Liver (tissue), 8 donors: ENCODE measurements at regions not wholly inside any gene's neighbourhood (a gene's known extent, or its start where the extent isn't known, plus 50 kb on each side); places are given as distances from the start of the nearest gene placed in this dataset.

Experiments
- DNase-seq: peaks from one replicate; pipeline ENCODE4 v3.0.0-alpha.2; 2017; ENCODE audit warnings: low spot score
- H3K27ac ChIP-seq, 2 donors: one replicate each; pipeline ENCODE4 v1.7.0; 2013; ENCODE audit warnings: inconsistent platforms in 2 of 2, low read length in 2 of 2, control low read depth in 1 of 2, low read depth in 1 of 2, mild to moderate bottlenecking in 1 of 2
- H3K27me3 ChIP-seq, 4 donors: one replicate each; pipeline versions ENCODE4 v1.6.1 to v1.7.0; 2013; ENCODE audit warnings: low read length in 3 of 4, inconsistent platforms in 1 of 4, mild to moderate bottlenecking in 1 of 4, moderate library complexity in 1 of 4; ENCODE audit not compliant: control insufficient read depth in 4 of 4, insufficient read depth in 4 of 4
- H3K36me3 ChIP-seq, 4 donors: one replicate each; pipeline versions ENCODE4 v1.6.1 to v1.7.0; 2013; ENCODE audit warnings: low read length in 3 of 4, mild to moderate bottlenecking in 3 of 4, low read depth in 1 of 4, moderate library complexity in 1 of 4; ENCODE audit not compliant: control insufficient read depth in 4 of 4, insufficient read depth in 3 of 4
- H3K4me1 ChIP-seq, 4 donors: one replicate each; pipeline versions ENCODE4 v1.6.1 to v1.7.0; 2013; ENCODE audit warnings: low read length in 3 of 4, mild to moderate bottlenecking in 3 of 4, moderate library complexity in 1 of 4; ENCODE audit not compliant: control insufficient read depth in 4 of 4, insufficient read depth in 4 of 4
- H3K4me3 ChIP-seq, 3 donors: one replicate each; pipeline versions ENCODE4 v1.6.1 to v1.7.0; 2013; ENCODE audit warnings: low read length in 3 of 3, control low read depth in 1 of 3, low read depth in 1 of 3, mild to moderate bottlenecking in 1 of 3
- H3K9ac ChIP-seq, 2 donors: one replicate each; pipeline ENCODE4 v1.7.0; 2013; ENCODE audit warnings: low read length in 2 of 2, mild to moderate bottlenecking in 2 of 2, moderate library complexity in 2 of 2, control low read depth in 1 of 2, low read depth in 1 of 2
- H3K9me3 ChIP-seq, 4 donors: one replicate each; pipeline versions ENCODE4 v1.6.1 to v1.7.0; 2013; ENCODE audit warnings: low read length in 3 of 4; ENCODE audit not compliant: control insufficient read depth in 4 of 4
- ATF3 ChIP-seq: IDR thresholded peaks from 2 replicates; pipeline ENCODE4 v1.6.1; 2016; ENCODE audit warnings: antibody characterized with exemption
- CTCF ChIP-seq: fragments of 150-350 bp; IDR thresholded peaks from 2 replicates; pipeline ENCODE4 v1.5.1; 2017; ENCODE audit warnings: improper control_type of control experiment, low read depth, low read length; ENCODE audit not compliant: missing input control
- EGR1 ChIP-seq, 2 donors: IDR thresholded peaks; 2 replicates each; pipeline ENCODE4 v1.6.1; 2016 to 2018; ENCODE audit warnings: antibody characterized with exemption in 2 of 2, low read depth in 2 of 2
- FOXA1 ChIP-seq: IDR thresholded peaks from 2 replicates; pipeline ENCODE4 v1.6.1; 2016; ENCODE audit warnings: antibody characterized with exemption
- FOXA2 ChIP-seq: IDR thresholded peaks from 2 replicates; pipeline ENCODE4 v1.6.1; 2016; ENCODE audit warnings: antibody characterized with exemption
- GABPA ChIP-seq, 2 donors: IDR thresholded peaks in 1 of 2; conservative IDR thresholded peaks in 1 of 2; 2 replicates each; pipeline ENCODE4 v1.6.1; 2016; ENCODE audit warnings: antibody characterized with exemption in 2 of 2, mild to moderate bottlenecking in 1 of 2, moderate library complexity in 1 of 2
- HNF4A ChIP-seq, 2 donors: conservative IDR thresholded peaks; 2 replicates each; pipeline ENCODE4 v1.6.1; 2016; ENCODE audit warnings: antibody characterized with exemption in 2 of 2, mild to moderate bottlenecking in 2 of 2
- HNF4G ChIP-seq: IDR thresholded peaks from 2 replicates; pipeline ENCODE4 v1.6.1; 2016; ENCODE audit warnings: antibody characterized with exemption
- JUND ChIP-seq, 2 donors: IDR thresholded peaks; 2 replicates each; pipeline ENCODE4 v1.6.1; 2016; ENCODE audit warnings: antibody characterized with exemption in 2 of 2
- MAX ChIP-seq: IDR thresholded peaks from 2 replicates; pipeline ENCODE4 v1.6.1; 2016; ENCODE audit warnings: antibody characterized with exemption
- NR2F2 ChIP-seq: IDR thresholded peaks from 2 replicates; pipeline ENCODE4 v1.6.1; 2016; ENCODE audit warnings: antibody characterized with exemption
- TAF1 ChIP-seq: conservative IDR thresholded peaks from 2 replicates; pipeline ENCODE4 v1.6.1; 2016; ENCODE audit warnings: antibody characterized with exemption, mild to moderate bottlenecking
- YY1 ChIP-seq: IDR thresholded peaks from 2 replicates; pipeline ENCODE4 v1.6.1; 2016; ENCODE audit warnings: antibody characterized with exemption, mild to moderate bottlenecking
- ZBTB33 ChIP-seq: IDR thresholded peaks from 2 replicates; pipeline ENCODE4 v1.6.1; 2016; ENCODE audit warnings: antibody characterized with exemption
- WGBS: extraction: QIAGEN DNeasy Blood & Tissue Kit; methylation state at CpG from one replicate; pipeline ENCODE4 v1.1.7; 2013; 5-methylcytosine and 5-hydroxymethylcytosine counted together
- donor health status: healthy.
- donor health status: healthy.
- donor health status: healthy.
- donor health status: healthy.
- donor health status: healthy.

- no peak for TF ChIP-seq CTCF
- no peak for TF ChIP-seq FOXA2
- no peak for TF ChIP-seq JUND (IDR thresholded peaks at IDR 0.05)
- no peak for TF ChIP-seq TAF1
- TF ChIP-seq NR2F2, result no peak
- no peak for TF ChIP-seq HNF4A (conservative IDR thresholded peaks at IDR 0.05)
Measured at GRCh38 chrX:102029026-102029425, 96.5 kb upstream of the TCEAL2 start (continued).

GRCh38 chrX:102018208-102018607, 86.4 kb upstream of the ZMAT1 start:
- Histone ChIP-seq H3K4me1 (no peaks in the 10 kb centered on the region), H3K9ac (no peak overlapping the region), H3K27ac (no peak overlapping the region), H3K9me3 (peaks cover 0 to 17% (median 7%) of the 10 kb centered on the region in 4 donors), H3K36me3 (no peaks in the 10 kb centered on the region), H3K27me3 (no peaks in the 10 kb centered on the region), H3K4me3 (no peak overlapping the region)
- WGBS, result 76% methylated on average over 4 of the region's 4 CpGs
- DNase-seq, result no peak
- no peak for TF ChIP-seq JUND (IDR thresholded peaks at IDR 0.05)
- no peak for TF ChIP-seq EGR1 (IDR thresholded peaks at IDR 0.05; ENCODE audit: low read depth in 2 of 2)
- TF ChIP-seq HNF4G, result no peak
- TF ChIP-seq ATF3, result no peak
- no peak for TF ChIP-seq HNF4A (conservative IDR thresholded peaks at IDR 0.05)
- no peak for TF ChIP-seq MAX
- TF ChIP-seq FOXA1, result no peak
- TF ChIP-seq GABPA (IDR thresholded peaks at IDR 0.05 in 1 of 2, conservative IDR thresholded peaks at IDR 0.05 in 1 of 2), result no peak
- TF ChIP-seq YY1, result no peak

- Histone ChIP-seq H3K9ac (no peak overlapping the region), H3K27ac (no peak overlapping the region), H3K4me3 (no peak overlapping the region), H3K4me1 (no peaks in the 10 kb centered on the region), H3K36me3 (no peaks in the 10 kb centered on the region), H3K27me3 (no peaks in the 10 kb centered on the region), H3K9me3 (peaks cover 0 to 2% (median 0%) of the 10 kb centered on the region in 4 donors)
- no peak for TF ChIP-seq ZBTB33
- no peak for TF ChIP-seq ATF3
- TF ChIP-seq TAF1, result no peak
- TF ChIP-seq MAX, result no peak
- DNase-seq, result no peak
Measured at GRCh38 chrX:102008901-102009300, 77.1 kb upstream of the ZMAT1 start.
